GM12878 (cell line): ENCODE measurements at regions not wholly inside any gene's neighbourhood (a gene's known extent, or its start where the extent isn't known, plus 50 kb on each side); places are given as distances from the start of the nearest gene placed in this dataset.

Experiments used
- CHD1 ChIP-seq: IDR thresholded peaks from 2 replicates; pipeline ENCODE4 v1.6.1; 2012; ENCODE audit warnings: low read depth, low read length, improper control_type of control experiment
- EGR1 ChIP-seq, 2 experiments: IDR thresholded peaks; 1 replicate in 1 of 2; 2 replicates in 1 of 2; pipeline ENCODE4 v1.6.1; 2011 to 2012; ENCODE audit warnings: low read depth in 2 of 2, low read length in 2 of 2, borderline replicate concordance in 1 of 2, mild to moderate bottlenecking in 1 of 2, moderate library complexity in 1 of 2
- EZH2 ChIP-seq: IDR thresholded peaks from 2 replicates; pipeline ENCODE4 v1.6.1; 2012; ENCODE audit warnings: low read depth, mild to moderate bottlenecking, control low read depth, inconsistent platforms, low read length, borderline replicate concordance; ENCODE audit not compliant: control insufficient read depth
- JUND ChIP-seq: IDR thresholded peaks from 2 replicates; pipeline ENCODE4 v1.6.1; 2012; ENCODE audit warnings: low read depth, mild to moderate bottlenecking, low read length, improper control_type of control experiment, moderate library complexity
- POLR2A ChIP-seq: IDR thresholded peaks from 2 replicates; pipeline ENCODE4 v1.6.1; 2011; ENCODE audit warnings: low read depth, mild to moderate bottlenecking, low read length
- POLR2AphosphoS2 ChIP-seq: IDR thresholded peaks from 2 replicates; pipeline ENCODE4 v1.6.1; 2011; ENCODE audit warnings: low read depth, mild to moderate bottlenecking, low read length, improper control_type of control experiment, moderate library complexity
- POLR2AphosphoS5 ChIP-seq: IDR thresholded peaks from 2 replicates; pipeline ENCODE4 v1.6.1; 2011; ENCODE audit warnings: mild to moderate bottlenecking, low read length, inconsistent platforms
- RAD51 ChIP-seq: fragments of 450-650 bp; IDR thresholded peaks from 2 replicates; pipeline ENCODE4 v1.6.1; 2016; ENCODE audit warnings: moderate library complexity, mild to moderate bottlenecking, inconsistent platforms
- SIN3A ChIP-seq: IDR thresholded peaks from 2 replicates; pipeline ENCODE4 v1.6.1; 2012; ENCODE audit warnings: low read depth, low read length, improper control_type of control experiment
- TCF7 ChIP-seq: IDR thresholded peaks from 2 replicates; pipeline ENCODE4 v1.6.1; 2014; ENCODE audit warnings: antibody characterized with exemption, borderline replicate concordance
- YY1 ChIP-seq: IDR thresholded peaks from 2 replicates; pipeline ENCODE4 v1.6.1; 2011; ENCODE audit warnings: low read depth, mild to moderate bottlenecking, low read length
- ZBTB11 ChIP-seq: fragments of 450-650 bp; formaldehyde crosslinking; IDR thresholded peaks from 2 replicates; pipeline ENCODE4 v1.5.0; 2022; ENCODE audit warnings: mild to moderate bottlenecking, missing genetic modification characterization

- TF ChIP-seq YY1 (no peak), CHD1 (no peak), ZBTB11 (CRISPR knock-in tag) (no peak), RAD51 (no peak), TCF7 (no peak), SIN3A (no peak), POLR2AphosphoS5 (no peak), JUND (no peak), EGR1 (IDR thresholded peaks at IDR 0.05; ENCODE audit: borderline replicate concordance in 1 of 2, low read depth in 2 of 2, low read length in 2 of 2) (no peak), POLR2A (no peak), EZH2 (no peak), POLR2AphosphoS2 (no peak)
These were observed 67.4 kb upstream of the FNDC3B start for GRCh38 chr3:171971919-171972514.
